ENCODE measurements at regions not wholly inside any gene's neighbourhood (a gene's known extent, or its start where the extent isn't known, plus 50 kb on each side); places are given as distances from the start of the nearest gene placed in this dataset.

- CTCF ChIA-PET = no interaction called here
- TF ChIP-seq NFIC (IDR thresholded peaks at IDR 0.05; ENCODE audit: borderline replicate concordance) (no peak), TEAD4 (IDR thresholded peaks at IDR 0.05; ENCODE audit: borderline replicate concordance, insufficient read depth) (no peak), CTCF (IDR thresholded peaks at IDR 0.05) (no peak), USF2 (IDR thresholded peaks at IDR 0.05; ENCODE audit: borderline replicate concordance, low read depth, low read length) (no peak), TAF1 (IDR thresholded peaks at IDR 0.05; ENCODE audit: borderline replicate concordance, low read depth, low read length) (no peak), EP300 (IDR thresholded peaks at IDR 0.05; ENCODE audit: borderline replicate concordance in 1 of 2, low read depth in 1 of 2, low read length in 1 of 2) (no peak), POLR2AphosphoS5 (IDR thresholded peaks at IDR 0.05; ENCODE audit: low read depth, low read length) (no peak), FOSL2 (IDR thresholded peaks at IDR 0.05; ENCODE audit: borderline replicate concordance, low read depth) (no peak), RFX5 (IDR thresholded peaks at IDR 0.05; ENCODE audit: low read length) (no peak), EZH2phosphoT487 (IDR thresholded peaks at IDR 0.05; ENCODE audit: borderline replicate concordance, low read depth) (no peak), JUND (IDR thresholded peaks at IDR 0.05) (no peak)
Measured at GRCh38 chr5:31083364-31083763, 110.1 kb upstream of the CDH6 start.

GRCh38 chr5:31079668-31080067 is 113.8 kb upstream of the CDH6 start:
- DNase-seq = no peak
- Histone ChIP-seq H3K36me3 (replicated peaks in 1 of 2; ENCODE audit: control insufficient read depth in 1 of 2, insufficient read depth in 2 of 2, low read length in 1 of 2) (no peaks in the 10 kb centered on the region), H3K4me3 (ENCODE audit: low read depth in 2 of 2, low read length in 1 of 2) (no peak overlapping the region), H3K9ac (no peak overlapping the region), H2AFZ (ENCODE audit: low read depth) (no peak overlapping the region), H3F3A (replicated peaks; ENCODE audit: insufficient read depth) (no peaks in the 10 kb centered on the region), H3K4me2 (no peak overlapping the region), H3K79me2 (ENCODE audit: insufficient read depth) (no peaks in the 10 kb centered on the region), H3K9me2 (no peaks in the 10 kb centered on the region), H3K9me3 (no peaks in the 10 kb centered on the region), H3K27me3 (ENCODE audit: insufficient read depth) (no peaks in the 10 kb centered on the region; the same call in 1 of the 2 replicates), H3K27ac (ENCODE audit: low read depth in 2 of 2, low read length in 1 of 2) (no peak overlapping the region), H4K20me1 (ENCODE audit: insufficient read depth) (no peaks in the 10 kb centered on the region), H3K4me1 (ENCODE audit: control insufficient read depth in 1 of 2, insufficient read depth in 2 of 2, low read depth in 1 of 2, low read length in 1 of 2) (no peaks in the 10 kb centered on the region)
- ChIA-PET CTCF (no interaction called here), POLR2A (no interaction called here)
- 5% methylated on average over 2 of the region's 2 CpGs for WGBS (ENCODE audit: low lambda C conversion rate)
- TF ChIP-seq MEF2A (IDR thresholded peaks at IDR 0.05; ENCODE audit: borderline replicate concordance, low read depth) = no peak
- no peak for TF ChIP-seq MAX (IDR thresholded peaks at IDR 0.05; ENCODE audit: low read depth)
- no peak for TF ChIP-seq REST (IDR thresholded peaks at IDR 0.05; ENCODE audit: low read depth, low read length)
- no peak for TF ChIP-seq ZBTB33 (IDR thresholded peaks at IDR 0.05; ENCODE audit: borderline replicate concordance, low read depth)
- no peak for TF ChIP-seq SMC3 (IDR thresholded peaks at IDR 0.05; ENCODE audit: low read depth, low read length)
- no peak for TF ChIP-seq JUND (IDR thresholded peaks at IDR 0.05)
- no peak for TF ChIP-seq RFX5 (IDR thresholded peaks at IDR 0.05; ENCODE audit: low read length)
- no peak for TF ChIP-seq EZH2phosphoT487 (IDR thresholded peaks at IDR 0.05; ENCODE audit: borderline replicate concordance, low read depth)
- no peak for TF ChIP-seq PBX3 (IDR thresholded peaks at IDR 0.05)

More at GRCh38 chr5:31083364-31083763, 110.1 kb upstream of the CDH6 start:
- WGBS (ENCODE audit: low lambda C conversion rate) = 15% methylated on average over 2 of the region's 2 CpGs
- H3K27me3 ChIP-seq (ENCODE audit: insufficient read depth) = no peaks in the 10 kb centered on the region
- no peaks in the 10 kb centered on the region for H3K4me1 ChIP-seq (ENCODE audit: control insufficient read depth in 1 of 2, insufficient read depth in 2 of 2, low read depth in 1 of 2, low read length in 1 of 2)
- no peaks in the 10 kb centered on the region for H4K20me1 ChIP-seq (ENCODE audit: insufficient read depth)
- H3F3A ChIP-seq (replicated peaks; ENCODE audit: insufficient read depth) = no peaks in the 10 kb centered on the region
- no peaks in the 10 kb centered on the region for H3K36me3 ChIP-seq (replicated peaks in 1 of 2; ENCODE audit: control insufficient read depth in 1 of 2, insufficient read depth in 2 of 2, low read length in 1 of 2)
- no peak overlapping the region for H3K27ac ChIP-seq (ENCODE audit: low read depth in 2 of 2, low read length in 1 of 2)
- H3K4me2 ChIP-seq = no peak overlapping the region
- no peaks in the 10 kb centered on the region for H3K79me2 ChIP-seq (ENCODE audit: insufficient read depth)
- no peak overlapping the region for H3K9ac ChIP-seq
- POLR2A ChIA-PET = no interaction called here
- no peak for DNase-seq
- no peaks in the 10 kb centered on the region for H3K9me2 ChIP-seq
- H2AFZ ChIP-seq (ENCODE audit: low read depth) = no peak overlapping the region
- H3K4me3 ChIP-seq (ENCODE audit: low read depth in 2 of 2, low read length in 1 of 2) = no peak overlapping the region
- no peaks in the 10 kb centered on the region for H3K9me3 ChIP-seq

Data from SK-N-SH (cell line).